Activated CD8-positive, alpha-beta T cell treated with anti-CD3 and anti-CD28 coated beads for 36 hours (primary cell): ENCODE measurements at regions not wholly inside any gene's neighbourhood (a gene's known extent, or its start where the extent isn't known, plus 50 kb on each side); places are given as distances from the start of the nearest gene placed in this dataset.

Experiments used
- ATAC-seq: fragments of 200-7000 bp; cut with Tn5 transposase; one replicate; pipeline ENCODE4 v1.10.0; 2021; ENCODE audit warnings: mild to moderate bottlenecking, moderate library complexity
- CTCF ChIA-PET: fragments of 350-600 bp; sonication (Branson Sonifier 250); formaldehyde crosslinking; loops from one replicate; lab custom pipeline; 2021; ENCODE audit warnings: antibody characterized with exemption; lab: Charles Lee
- POLR2A ChIA-PET: fragments of 350-600 bp; sonication (Branson Sonifier 250); formaldehyde crosslinking; loops from one replicate; lab custom pipeline; 2021; ENCODE audit warnings: antibody characterized with exemption; lab: Charles Lee
- DNase-seq: peaks from one replicate; pipeline ENCODE4 v3.0.0-alpha.2; 2020
- H3K27ac Mint-ChIP-seq: one replicate; pipeline ENCODE4 v1.8.0; 2021; ENCODE audit warnings: mild to moderate bottlenecking, mixed read lengths
- H3K27me3 Mint-ChIP-seq: one replicate; pipeline ENCODE4 v1.8.0; 2021; ENCODE audit warnings: mixed read lengths
- H3K36me3 Mint-ChIP-seq: one replicate; pipeline ENCODE4 v1.8.0; 2021; ENCODE audit warnings: low read depth, mixed read lengths
- H3K4me1 Mint-ChIP-seq: one replicate; pipeline ENCODE4 v1.8.0; 2021; ENCODE audit warnings: low read depth, mixed read lengths
- H3K4me3 Mint-ChIP-seq: one replicate; pipeline ENCODE4 v1.8.0; 2021; ENCODE audit warnings: mild to moderate bottlenecking, moderate library complexity, mixed read lengths
- H3K9me3 Mint-ChIP-seq: one replicate; pipeline ENCODE4 v1.8.0; 2021; ENCODE audit warnings: mixed read lengths
- CTCF ChIP-seq: fragments of 200-600 bp; IDR thresholded peaks from one replicate; pipeline ENCODE4 v1.8.0; 2022; ENCODE audit warnings: antibody characterized with exemption, mild to moderate bottlenecking
- intact Hi-C: fragments of 100-400 bp; cut with micrococcal nuclease; formaldehyde crosslinking; loops from one replicate; pipeline ENCODE4 v1.10.0; 2022

DNA sequence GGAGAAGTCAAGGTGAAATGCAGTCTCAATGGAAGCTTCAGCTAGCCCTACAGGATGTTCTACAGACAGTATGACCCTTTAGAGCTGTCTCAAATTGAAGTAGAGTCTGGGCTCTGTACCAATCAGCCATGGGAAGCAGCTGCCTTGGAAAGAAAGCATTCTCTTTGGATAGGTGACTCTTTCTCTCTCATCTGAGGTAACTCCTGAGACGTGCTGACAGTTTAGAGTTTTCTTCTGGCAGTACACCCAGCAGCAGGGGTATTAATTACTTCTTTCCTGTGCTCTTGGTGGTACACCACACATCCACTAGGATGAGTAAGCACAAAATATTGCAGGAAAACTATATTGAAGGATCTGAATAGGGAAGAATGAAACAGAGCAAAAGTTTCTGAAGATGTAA, 329.6 kb upstream of the RGMB start:
- POLR2A ChIA-PET = no interaction called here
- no peak overlapping the region for H3K27ac Mint-ChIP-seq
- no peak for ATAC-seq

GRCh38 chr5:98453296-98453695, 320.2 kb upstream of the RGMB start:
- CTCF ChIA-PET = no interaction called here
- Mint-ChIP-seq H3K9me3 (no peaks in the 10 kb centered on the region), H3K27me3 (peaks cover 2% of the 10 kb centered on the region), H3K4me1 (no peaks in the 10 kb centered on the region), H3K4me3 (no peak overlapping the region), H3K36me3 (no peaks in the 10 kb centered on the region), H3K27ac (no peak overlapping the region)
- ATAC-seq (no peak), DNase-seq (no peak)
- no peak for TF ChIP-seq CTCF
- POLR2A ChIA-PET = no interaction called here
- intact Hi-C loops = no loop called here

More for the DNA sequence above, 329.6 kb upstream of the RGMB start:
- Mint-ChIP-seq H3K36me3 (no peaks in the 10 kb centered on the region), H3K4me1 (no peaks in the 10 kb centered on the region), H3K27me3 (no peaks in the 10 kb centered on the region), H3K9me3 (peaks cover 15% of the 10 kb centered on the region), H3K4me3 (no peak overlapping the region)
- intact Hi-C loops = no loop called here
- TF ChIP-seq CTCF = no peak
- DNase-seq = no peak
- CTCF ChIA-PET = no interaction called here

GRCh38 chr5:98454407-98454806, 319.1 kb upstream of the RGMB start:
- no peak for TF ChIP-seq CTCF
- H3K9me3 Mint-ChIP-seq = no peaks in the 10 kb centered on the region
- no peak for DNase-seq
- no peaks in the 10 kb centered on the region for H3K36me3 Mint-ChIP-seq
- H3K4me3 Mint-ChIP-seq = no peak overlapping the region
- no peaks in the 10 kb centered on the region for H3K4me1 Mint-ChIP-seq
- POLR2A ChIA-PET = no interaction called here
- CTCF ChIA-PET = no interaction called here
- no peak for ATAC-seq
- intact Hi-C loops = no loop called here
- peaks cover 2% of the 10 kb centered on the region for H3K27me3 Mint-ChIP-seq
- H3K27ac Mint-ChIP-seq = no peak overlapping the region

- TF ChIP-seq CTCF = no peak
- no peaks in the 10 kb centered on the region for H3K4me1 Mint-ChIP-seq
- no peak overlapping the region for H3K4me3 Mint-ChIP-seq
- H3K9me3 Mint-ChIP-seq = no peaks in the 10 kb centered on the region
- DNase-seq = no peak
- ATAC-seq = no peak
- intact Hi-C loops = no loop called here
- no peaks in the 10 kb centered on the region for H3K36me3 Mint-ChIP-seq
- no peak overlapping the region for H3K27ac Mint-ChIP-seq
- CTCF ChIA-PET = no interaction called here
- POLR2A ChIA-PET = no interaction called here
- H3K27me3 Mint-ChIP-seq = peaks cover 2% of the 10 kb centered on the region
Observed at GRCh38 chr5:98454904-98455303, 318.6 kb upstream of the RGMB start.

DNA sequence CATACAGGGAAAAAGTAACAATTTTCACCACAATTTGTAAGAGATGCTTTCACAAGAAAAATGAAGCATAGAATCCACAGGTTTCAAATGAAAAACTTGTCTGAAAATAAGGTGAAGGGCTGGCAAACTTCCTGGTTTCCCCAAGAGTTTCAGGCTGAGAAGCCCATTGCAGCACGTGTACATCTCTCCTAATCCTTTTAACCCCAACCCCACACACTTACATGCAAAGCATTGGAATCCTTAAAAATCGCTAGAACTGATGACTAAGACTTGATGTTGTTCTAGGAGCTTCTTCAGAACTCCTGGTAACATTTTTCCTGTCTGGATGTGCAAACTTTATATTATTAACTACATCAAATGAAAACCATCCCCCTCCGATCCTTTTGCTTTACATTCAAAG, 317.8 kb upstream of the RGMB start:
- H3K27me3 Mint-ChIP-seq = peaks cover under 1% of the 10 kb centered on the region
- no peaks in the 10 kb centered on the region for H3K4me1 Mint-ChIP-seq
- no peaks in the 10 kb centered on the region for H3K36me3 Mint-ChIP-seq
- no peak overlapping the region for H3K4me3 Mint-ChIP-seq
- intact Hi-C loops = no loop called here
- H3K9me3 Mint-ChIP-seq = no peaks in the 10 kb centered on the region
- TF ChIP-seq CTCF = no peak
- DNase-seq (no peak), ATAC-seq (no peak)
- POLR2A ChIA-PET = no interaction called here
- no peak overlapping the region for H3K27ac Mint-ChIP-seq
- CTCF ChIA-PET = no interaction called here
